GM21515 (cell line): ENCODE measurements at regions not wholly inside any gene's neighbourhood (a gene's known extent, or its start where the extent isn't known, plus 50 kb on each side); places are given as distances from the start of the nearest gene placed in this dataset.

Experiments
- ATAC-seq: cut with Tn5 transposase; IDR thresholded peaks from one replicate; pipeline ENCODE4 v1.9.1; 2021; ENCODE audit not compliant: unreplicated experiment

DNA sequence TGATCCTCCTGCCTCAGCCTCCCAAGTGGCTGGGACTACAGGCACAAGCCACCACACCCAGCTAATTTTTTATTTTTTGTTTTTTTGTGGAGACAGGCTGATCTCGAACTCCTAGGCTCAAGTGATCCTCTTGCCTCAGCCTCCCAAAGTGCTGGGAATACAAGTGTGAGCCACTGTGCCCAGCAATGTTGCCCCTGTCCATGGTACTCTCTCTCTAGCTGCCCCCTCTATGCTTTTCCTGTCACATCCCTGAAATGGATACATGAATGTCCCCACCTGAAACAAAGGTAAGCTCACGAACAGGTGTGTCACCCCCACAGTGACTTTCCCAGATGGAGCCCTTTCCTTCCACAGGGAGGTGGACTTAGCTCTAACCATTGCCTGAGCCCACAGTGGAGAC is 141.1 kb upstream of the MGMT start:
- ATAC-seq, result no peak

DNA sequence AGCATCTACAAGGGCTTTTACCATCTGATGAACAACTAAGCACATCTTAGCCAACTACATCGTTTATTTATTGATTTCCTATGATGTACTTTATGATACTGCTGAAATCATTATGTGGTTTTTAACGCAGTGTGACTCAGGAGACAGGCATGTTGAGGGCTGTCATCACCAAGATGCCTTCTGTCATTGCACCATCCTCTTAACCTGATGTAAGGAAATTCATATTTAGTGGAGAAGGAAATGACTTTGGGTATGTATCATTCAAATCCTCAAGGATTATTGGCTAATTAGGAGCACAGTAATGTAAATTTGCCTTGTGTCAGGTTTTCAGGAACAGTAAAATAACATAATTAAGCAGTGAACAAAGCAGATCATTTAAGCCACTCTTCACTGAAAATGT is 138.5 kb upstream of the MGMT start:
- ATAC-seq, result no peak

DNA sequence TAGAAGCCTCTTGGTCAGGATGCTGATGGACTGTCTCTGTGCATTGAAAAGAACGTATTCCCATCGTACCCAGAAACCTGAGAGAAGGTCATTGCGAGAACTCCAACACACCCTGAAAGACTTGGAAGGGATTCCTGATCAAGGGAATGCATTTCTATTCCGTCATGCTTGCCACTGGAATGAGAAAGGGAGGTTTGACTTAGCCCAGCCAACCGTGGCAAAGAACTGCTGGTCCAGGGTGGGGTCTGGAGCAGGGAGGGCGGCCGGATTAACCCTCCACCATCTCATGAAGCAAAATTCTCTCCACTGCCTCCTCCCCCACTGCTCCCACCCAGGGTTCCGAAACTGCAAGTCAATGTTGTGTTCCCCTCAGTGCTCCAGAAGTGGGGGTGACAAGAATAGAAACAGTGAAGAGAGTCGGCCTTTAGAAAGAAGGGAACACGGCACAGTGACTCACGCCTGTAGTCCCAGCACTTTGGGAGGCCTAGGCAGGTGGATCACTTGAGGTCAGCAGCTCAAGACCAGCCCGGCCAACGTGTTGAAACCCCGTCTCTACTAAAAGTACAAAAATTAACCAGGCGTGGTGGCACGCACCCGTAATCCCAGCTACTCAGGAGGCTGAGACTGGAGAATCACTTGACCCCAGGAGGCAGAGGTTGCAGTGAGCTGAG is 137.5 kb upstream of the MGMT start:
- ATAC-seq, result no peak

DNA sequence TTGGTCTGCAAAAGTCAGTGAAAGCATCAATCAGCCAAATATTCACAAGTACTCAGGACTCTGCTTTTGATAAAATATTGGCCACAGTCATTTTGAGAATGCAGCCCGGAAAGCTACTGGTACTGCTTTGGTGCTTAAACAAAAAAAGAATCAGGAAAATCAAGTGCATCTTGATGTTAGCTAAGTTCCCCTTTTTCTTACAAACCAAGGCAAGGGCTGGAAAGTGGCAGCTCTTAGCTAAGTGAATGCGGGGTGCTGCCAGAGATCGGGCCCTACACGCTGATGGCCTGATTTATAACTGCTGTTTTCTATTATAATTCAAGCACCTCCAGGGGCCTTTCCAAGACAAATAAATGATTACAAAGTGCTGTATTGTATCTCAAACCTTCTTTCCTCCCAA is 136.8 kb upstream of the MGMT start:
- ATAC-seq, result no peak

DNA sequence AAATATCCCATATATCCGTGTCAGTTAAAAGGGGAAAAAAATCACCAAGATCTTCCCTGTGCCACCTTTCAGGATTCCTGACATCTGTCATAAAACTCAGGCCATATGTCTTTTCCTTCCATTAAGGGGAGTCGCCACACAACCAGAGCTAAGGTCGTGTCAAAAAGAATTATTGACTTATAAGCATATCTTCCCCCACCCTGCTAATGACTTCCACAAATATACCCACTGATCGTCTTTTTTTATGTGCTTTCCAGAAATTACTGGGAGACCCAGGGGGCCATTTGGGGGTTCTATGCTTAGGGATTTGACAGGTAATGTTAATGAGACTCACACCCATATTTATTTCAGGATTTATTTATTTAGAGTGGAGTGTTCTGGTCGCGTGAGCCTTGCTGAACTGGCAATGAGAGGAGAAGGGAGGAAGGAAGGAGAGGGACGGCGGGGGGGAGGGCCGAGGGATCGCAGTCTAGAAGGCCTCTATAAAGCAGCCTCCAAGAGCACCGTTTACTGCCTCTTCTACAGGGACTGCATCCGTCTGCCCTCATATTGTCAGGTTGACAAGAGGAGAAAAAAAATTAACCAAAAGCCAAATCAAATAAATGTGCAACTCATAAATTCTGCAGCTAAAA is 135.7 kb upstream of the MGMT start:
- no peak for ATAC-seq

DNA sequence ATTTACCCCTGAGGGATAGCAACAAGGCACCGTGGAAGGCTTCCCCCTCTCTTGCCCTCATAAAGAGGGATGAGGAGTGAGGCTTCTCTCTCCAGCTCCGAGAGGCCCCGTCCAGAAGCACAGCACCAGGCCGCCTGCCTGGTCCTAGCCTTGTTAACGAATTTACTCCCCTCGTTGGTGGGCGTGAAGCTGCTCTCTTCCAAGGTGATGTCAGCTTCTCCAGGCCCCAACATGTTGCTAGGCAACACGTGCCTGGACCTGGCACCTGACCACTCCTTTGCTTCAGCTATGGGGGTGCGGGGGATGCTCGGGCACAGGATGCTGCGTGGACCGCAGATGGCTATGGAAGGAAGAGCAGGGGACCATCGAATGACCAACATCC is 135.2 kb upstream of the MGMT start:
- no peak for ATAC-seq

DNA sequence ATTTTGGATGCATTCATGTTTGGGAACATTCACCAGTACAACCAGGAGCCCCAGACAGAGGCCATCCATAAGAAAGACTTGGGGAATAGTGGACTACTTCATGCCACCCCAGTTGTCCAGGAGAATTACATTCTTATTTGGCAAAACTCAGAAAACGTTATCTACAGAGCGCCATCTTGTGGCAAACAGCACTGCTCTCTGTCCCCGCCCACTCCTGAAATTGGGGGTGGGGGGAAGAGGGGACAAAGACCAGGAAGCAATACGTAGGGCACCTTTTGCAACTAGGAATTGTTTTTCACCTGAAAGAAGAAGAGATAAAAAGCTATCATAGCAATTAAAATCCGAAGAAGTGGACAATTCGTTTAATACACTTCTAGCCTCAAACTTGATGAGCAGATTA is 134.6 kb upstream of the MGMT start:
- no peak for ATAC-seq

DNA sequence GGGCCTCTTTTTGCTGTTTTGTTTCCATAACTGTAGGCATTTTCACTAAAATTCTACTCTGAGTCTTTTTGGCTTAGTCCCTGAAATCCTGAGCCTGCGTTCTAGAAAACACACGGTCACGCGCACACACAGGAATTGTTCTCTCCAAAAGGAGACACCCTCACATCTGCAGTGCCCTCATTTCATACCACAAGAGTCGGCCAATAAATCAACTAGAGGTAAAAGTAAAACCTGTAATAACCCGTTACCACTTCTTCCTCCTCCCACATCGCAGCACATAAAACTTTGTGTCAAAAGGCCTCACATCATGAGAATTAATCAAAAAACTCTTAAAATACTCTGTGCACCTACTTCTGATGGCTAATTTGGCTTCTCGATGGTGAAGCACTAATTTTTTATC is 133.3 kb upstream of the MGMT start:
- no peak for ATAC-seq

DNA sequence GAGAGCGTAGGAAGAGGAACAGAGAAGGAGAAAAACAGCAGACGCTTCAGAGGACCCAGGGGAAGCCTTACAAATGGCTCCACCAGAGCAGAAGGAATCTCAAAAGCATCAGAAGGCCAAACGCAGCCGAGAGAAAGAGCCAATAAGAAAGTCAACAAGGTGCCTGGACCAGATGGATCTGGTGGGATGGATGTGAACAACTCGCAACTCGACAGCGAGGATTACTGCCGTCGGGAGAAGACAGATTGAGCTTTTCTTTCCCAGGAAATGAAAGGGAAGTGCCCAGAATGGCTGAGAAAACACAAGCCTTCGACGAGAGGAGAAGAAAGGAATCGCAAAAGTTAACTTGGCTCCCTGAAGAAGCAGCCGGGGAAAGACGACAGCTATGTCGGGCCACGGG is 132.8 kb upstream of the MGMT start:
- ATAC-seq, result no peak

DNA sequence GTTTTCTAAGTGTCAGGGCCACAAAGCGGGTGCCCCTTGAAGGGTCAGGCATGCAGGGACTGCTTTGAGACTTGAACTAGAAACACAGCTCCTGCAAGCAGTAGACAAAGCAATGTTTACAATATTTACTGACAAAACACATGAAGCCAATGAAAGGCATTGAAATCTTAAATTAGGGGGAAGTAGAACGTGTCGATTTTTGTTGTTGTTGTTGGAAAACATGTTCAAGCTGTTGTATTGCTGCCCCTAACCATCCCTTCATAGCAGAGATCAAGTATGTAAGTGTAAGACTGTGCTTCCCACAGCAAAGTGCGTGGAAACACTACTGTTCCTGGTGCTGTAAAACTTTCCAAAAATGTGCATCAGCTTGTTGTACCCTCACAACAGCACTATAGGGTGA is 131.6 kb upstream of the MGMT start:
- no peak for ATAC-seq

DNA sequence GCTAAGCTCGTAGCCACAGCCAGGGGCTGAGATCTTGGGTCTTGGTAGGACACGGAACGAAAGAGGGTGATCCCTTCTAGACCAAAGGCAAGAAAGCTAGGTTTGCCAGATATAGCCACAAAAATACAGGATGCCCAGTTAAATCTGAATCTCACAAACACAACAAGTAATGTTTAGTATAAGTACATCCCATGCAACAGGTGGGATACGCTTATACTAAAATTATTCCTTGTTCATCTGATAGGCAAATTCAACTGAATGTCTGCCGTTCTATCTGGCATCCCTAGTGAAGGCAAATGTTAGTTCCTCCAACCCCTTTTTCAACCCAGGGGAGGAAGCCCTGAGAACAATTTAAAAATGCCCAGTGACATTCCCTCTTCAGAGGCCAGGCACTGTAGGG is 131.1 kb upstream of the MGMT start:
- no peak for ATAC-seq

DNA sequence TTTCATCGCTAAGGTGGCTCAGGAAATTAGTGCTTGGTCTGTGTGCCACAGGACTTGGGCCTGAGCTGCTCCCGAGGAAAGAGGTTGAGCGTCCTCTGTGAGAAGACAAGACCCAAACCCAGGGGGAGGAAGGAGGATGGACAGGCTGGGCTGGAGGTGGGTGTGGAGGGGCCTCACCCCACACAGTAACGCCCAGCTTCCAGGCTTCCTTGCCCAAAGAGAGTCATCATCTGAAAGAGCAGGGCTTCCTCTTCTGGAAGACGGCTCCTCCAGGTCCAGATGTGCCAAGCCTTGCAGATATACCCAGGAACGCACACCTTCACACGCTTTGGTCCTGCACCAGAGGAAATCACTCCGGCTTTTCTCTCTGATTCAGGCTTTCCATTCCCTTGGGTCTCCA is 127.8 kb upstream of the MGMT start:
- ATAC-seq, result no peak

DNA sequence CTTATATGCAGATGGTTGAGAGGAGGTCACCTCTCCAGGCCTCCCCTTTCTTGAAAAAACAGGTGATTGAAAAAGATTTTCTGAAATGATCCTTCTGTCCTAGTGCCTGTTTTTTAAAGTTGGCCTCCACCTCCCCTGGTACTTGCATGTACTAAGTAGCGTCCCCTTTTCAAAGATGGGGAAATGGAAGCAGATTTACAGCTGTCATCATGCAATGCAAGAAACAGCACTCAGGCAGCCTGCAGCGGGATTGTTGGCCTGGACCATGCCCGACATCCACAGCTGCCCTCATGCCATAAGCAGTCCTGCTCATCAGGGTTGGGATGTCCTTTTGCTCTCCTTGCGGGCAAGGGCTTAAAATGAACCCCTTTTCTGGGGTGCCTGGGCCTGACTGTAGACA is 127.2 kb upstream of the MGMT start:
- no peak for ATAC-seq

DNA sequence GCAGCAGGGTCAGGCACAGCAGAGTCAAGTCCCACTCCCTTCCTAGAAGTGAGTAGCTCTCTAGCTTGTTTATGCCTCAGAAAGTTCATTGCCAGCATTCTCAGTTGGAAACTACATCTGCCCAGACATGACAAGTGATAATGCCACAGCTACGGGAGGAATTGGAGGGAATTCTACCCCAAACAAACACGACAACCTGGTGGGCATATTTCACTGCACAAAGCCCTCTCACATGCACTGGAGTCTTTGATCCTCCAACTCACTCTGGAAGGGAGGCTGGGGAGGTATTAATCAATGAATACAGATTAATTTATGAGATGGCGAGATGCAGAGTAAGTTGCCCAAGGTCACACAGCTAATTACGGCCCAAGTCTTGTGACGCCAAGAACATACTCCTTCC is 126.0 kb upstream of the MGMT start:
- ATAC-seq, result no peak

DNA sequence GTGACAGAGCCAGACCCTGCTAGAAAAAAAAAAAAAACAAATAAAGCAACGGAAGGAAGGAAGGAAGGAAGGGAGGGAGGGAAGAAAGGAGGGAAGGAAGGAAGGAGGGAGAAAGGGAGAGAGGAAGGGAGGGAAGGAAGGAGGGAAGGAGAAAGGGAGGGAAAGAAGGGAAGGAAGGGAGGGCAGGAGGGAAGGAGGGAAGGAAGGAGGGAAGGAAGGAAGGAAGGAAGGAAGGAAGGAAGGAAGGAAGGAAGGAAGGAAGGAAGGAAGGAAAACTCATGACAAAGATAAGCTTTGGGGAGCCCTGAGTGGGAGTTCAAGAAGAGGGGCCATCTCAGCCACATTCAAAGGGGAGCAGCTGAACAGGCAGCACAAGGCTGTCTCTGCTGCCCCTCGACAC is 124.7 kb upstream of the MGMT start:
- no peak for ATAC-seq

DNA sequence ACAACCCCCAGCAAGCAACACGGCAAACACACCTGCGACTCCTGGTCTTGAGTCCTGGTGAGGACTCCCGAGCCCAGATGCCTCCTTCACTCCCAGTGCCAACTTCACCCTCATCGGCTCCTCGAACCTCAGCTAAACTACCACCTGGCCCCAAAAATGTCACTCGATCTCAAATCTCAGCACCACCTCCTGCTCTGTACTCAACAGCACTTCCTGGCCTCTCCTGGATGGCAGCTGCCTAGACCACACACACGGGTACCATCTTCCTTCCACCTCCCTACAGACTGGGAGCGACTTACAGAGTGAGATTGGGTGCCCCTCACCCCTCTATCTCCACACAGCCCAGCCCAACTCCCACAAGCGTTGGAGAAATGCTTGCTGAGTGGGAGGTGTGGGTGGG is 123.9 kb upstream of the MGMT start:
- ATAC-seq, result no peak

DNA sequence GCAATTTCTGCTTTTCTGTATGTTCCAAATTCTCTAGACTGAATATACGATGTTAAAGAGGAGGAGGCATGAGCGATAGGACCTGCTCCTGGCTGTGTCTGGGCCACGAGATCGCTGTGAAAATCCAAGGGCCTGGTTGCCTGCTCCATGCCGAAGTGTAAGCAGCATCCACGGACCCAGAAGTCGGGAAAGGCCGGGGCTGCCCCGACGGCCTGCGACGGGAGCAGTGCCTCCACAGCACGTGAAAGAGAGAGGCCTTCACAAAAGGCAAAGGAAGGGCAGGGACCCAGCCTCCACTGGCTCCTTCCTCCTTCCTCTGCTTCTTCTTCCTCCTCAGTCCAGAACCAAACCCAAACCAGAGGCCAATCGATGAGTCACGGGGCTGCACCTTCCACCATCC is 122.9 kb upstream of the MGMT start:
- no peak for ATAC-seq

DNA sequence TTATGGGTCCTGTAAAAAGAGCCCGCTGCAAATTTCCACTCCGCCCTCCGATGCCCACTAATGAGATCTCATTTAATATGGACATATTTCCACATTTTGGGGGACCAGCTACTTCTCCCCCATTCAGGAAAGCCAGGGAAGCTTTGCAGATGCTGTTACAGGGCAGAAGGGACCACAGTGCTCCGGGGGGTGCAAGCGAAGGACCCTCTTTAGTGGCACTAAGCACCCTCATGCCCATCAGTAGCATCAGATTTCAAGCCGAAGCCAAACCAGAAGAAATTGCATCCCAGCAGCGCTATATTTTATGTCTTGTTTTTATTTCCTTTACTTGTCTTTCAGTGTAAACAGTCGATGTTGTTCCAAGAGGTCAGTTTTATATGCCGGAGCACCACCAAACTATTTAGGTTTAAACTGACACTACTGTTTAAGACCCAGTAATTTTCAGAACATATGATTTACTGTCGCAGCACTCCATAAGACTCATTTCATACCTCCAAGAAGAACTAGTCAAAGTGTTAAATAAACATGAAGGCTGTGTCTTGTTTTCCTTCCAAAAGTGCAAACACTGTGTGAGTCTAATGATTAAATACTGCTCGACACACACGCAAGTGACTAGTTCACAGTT is 122.2 kb upstream of the MGMT start:
- ATAC-seq, result no peak

DNA sequence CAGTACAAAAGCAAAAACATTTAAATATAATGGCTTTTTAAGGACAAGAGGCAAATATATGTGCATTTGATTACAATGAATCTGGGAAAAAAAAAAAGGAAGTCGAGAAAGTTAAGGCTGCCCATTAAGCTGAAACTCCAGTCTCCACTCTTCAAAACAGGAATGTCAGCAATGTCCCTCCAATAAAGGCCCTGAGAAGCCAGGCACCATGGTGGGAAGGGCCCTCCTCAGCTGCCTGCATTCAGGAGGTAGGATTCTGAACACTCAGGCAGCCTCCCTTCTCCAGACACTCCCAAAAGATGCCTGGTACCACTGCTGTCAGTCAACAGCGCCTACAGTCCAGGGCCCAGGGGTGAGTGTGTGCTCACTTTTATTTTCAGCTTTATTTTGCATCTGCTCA is 121.3 kb upstream of the MGMT start:
- ATAC-seq, result no peak

DNA sequence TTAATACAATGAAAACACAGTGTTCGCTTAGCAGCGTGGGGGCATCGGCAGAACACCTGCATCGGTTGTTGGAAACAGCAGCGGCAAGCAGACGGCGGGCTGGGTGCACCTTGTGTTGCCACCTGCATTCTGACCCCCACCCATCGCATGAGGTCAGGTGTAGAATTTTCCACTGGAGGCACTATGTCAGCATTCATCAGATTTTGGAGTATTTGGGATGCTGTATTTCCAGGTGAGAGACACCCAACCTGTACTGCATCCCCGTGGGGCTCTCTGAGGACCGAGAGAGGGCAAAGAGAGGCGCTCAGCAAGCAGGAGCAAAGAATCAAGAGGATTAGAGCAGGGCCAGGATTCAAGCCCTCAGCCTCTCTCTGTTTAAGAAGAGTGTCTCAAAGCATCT is 116.4 kb upstream of the MGMT start:
- no peak for ATAC-seq

DNA sequence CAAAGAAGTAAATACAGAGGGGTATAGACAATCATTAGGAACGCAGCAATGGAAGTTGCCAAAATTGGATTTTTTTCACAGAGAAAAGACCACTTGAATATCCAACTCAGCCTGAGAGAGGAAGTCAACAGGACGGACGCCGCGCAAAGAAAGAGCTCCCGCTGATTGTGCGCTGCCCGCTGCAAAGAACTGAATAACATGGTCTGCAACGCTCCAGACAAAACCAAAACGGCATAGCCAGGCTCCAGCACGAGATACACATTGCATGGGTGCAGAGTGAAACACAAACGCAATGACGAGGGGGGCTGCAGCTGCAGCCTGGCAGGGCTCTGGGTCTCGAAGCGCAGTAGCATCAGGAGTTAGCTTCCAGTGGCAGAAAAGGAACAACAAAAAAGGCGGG is 113.9 kb upstream of the MGMT start:
- ATAC-seq, result no peak

DNA sequence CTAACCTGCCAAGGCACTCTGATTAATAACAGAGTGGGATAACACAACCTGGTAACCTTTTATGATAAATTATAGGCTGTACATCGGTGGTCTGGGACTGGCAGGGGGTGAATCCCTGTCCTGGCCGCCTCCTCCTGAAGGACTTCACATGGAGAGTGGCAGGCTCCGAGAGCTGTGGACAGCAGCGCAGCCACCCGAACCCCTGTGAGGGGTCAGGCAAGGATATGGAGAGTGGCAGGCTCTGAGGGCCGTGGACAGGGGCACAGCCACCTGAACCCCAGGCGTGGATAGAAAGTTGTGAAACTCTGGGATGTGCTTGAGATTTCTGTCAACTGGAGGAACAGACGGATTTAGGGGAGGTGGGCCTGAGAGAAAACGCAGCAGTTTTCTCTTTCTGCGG is 107.0 kb upstream of the MGMT start:
- ATAC-seq, result no peak
